Mesenteric fat pad (tissue), 1 donor: ENCODE measurements at regions not wholly inside any gene's neighbourhood (a gene's known extent, or its start where the extent isn't known, plus 50 kb on each side); places are given as distances from the start of the nearest gene placed in this dataset.
"Not testable (repeated sequence)": the region's sequence is repeated elsewhere in the genome, so short reads cannot be mapped to it uniquely, and the experiment has no call there.

ENCODE experiments used
- DNase-seq: peaks from one replicate; pipeline ENCODE4 v3.0.0-alpha.2; 2020; ENCODE audit warnings: low spot score
- donor health status: DM: yes; HTN: yes; CAD: no.

DNA sequence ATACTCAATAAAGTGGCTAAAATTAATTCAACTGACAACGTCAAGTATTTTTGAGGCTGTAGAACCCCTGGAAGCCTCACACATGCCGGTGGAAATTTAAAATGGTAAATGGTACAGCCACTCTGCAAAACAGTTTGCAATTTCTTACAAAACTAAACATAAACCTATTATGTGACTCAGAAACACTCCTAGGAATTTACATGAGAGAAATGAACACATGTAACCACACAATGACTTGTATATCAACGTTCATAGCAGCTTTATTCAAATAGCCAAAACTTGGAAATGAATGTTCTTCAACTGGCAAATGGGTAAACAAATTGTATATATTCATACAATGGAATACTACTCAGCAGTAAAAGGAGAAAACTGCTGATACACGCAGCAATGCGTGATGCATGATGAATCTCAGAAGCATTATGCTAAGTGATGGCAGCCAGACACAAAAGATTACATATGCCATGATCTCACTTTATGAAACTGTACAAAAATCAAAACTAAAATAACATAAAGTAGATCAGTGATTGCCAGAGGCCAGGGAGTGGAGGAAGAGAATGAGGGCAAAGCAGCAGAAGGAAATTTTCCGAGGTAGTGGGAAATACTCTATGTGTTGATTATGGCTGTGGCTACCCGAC is 112.5 kb downstream of the FAM50B start:
- no peak for DNase-seq

DNA sequence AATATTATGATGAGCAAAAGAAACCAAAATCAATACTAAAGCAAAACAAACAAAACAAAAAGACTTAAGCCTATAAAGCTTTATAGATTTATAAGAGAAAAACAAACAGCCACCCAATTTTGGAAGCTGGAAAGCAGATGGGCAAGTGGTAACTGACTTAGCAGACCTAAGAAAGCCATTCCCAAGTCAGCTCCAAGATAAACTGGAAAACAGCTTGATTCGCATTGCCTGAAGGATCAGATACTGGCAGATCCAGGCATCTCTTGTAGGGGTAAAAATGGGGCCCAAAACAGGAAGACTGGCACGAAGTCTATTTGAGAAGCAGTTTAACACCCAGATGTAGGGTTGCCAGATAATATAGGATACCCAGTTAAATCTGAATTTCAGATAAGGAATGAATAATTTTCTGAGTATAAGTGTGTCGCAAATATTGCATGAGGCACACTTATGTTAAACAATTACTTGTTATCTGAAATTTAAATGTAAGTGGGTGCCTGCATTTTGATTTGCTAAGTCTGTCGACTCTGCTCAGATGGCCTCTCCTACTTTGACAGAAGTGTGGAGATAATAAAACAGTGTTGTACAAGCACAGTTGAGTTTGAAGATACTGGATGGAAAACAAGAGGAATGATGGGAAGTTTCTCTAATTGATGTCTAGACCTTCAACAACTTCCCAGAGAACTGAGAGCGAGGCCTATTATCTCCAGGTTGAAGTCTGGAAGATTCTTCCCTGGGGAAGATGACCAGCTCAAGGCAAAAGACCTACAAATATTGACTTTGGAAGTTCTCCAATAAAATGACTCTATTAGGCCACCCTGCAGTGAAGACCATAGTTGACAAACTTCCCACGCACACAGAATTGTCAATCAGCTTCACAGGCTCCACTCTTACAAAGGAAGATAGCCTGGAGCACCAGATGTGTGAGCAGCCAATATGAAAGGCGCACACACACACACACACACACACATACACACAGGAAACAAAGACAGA is 113.4 kb downstream of the FAM50B start:
- DNase-seq = no peak

DNA sequence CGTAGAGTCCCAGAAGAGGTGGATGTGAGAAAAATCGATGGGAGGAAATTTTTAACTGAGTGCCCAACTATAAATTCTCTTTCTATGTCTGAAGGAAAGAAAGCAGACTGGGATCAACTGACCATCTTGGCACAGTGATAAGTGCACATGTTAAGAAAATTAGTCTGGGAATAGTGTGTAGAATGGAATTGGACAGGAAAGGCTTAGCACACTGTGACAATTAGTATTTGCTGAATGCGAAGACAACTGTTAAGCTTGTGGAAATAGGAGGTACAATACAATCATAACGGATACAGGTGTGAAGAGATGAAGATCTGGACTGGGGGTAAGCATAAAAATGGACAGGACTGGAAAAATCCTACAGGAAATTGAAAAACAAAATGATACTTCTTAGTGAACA is 114.3 kb downstream of the FAM50B start:
- no peak for DNase-seq

DNA sequence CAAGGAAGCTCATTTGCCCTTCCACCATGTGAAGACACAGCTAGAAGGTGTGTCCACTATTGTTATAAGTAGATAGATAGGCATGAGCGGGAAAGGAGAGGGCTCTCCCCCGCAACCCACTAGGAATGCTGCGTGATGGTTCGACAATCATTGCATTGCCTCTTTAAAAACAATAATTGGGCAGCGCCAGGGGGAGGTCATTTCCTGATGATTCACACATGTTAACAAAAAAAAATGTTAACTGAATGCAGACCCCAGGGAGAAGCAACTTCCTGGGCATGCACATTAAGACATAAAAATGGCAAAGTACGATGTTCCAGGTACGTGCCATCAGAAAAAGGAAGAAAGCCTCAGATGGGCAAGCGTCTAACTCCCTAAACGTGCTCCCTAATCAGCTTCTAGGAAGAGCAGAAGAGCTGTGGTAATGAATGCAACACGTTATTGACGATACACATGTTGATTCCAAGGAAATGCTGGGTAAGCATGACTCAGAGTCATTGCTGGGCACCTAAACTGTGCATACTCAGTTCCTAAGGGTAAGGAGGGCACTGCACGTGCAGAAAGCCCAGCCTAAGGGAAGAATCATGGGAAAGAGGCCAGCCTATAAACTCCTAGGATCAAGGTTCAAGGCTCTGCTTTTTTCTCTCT is 113.7 kb downstream of the FAM217A start:
- DNase-seq = no peak

DNA sequence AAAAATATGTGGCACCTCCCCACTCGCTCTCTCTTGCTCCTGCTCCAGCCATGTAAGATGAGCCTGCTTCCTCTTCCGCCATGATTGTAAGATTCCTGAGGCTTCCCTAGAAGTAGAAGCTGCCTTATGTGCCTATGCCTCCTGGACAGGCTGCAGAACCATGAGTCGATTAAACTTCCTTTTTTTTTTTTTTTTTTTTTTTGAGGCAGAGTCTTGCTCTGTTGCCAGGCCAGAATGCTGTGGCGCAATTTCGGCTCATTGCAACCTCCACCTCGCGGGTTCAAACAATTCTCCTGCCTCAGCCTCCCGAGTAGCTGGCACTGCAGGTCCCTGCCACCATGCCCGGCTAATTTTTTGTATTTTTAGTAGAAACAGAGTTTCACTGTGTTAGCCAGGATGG is 112.5 kb downstream of the FAM217A start:
- no peak for DNase-seq

DNA sequence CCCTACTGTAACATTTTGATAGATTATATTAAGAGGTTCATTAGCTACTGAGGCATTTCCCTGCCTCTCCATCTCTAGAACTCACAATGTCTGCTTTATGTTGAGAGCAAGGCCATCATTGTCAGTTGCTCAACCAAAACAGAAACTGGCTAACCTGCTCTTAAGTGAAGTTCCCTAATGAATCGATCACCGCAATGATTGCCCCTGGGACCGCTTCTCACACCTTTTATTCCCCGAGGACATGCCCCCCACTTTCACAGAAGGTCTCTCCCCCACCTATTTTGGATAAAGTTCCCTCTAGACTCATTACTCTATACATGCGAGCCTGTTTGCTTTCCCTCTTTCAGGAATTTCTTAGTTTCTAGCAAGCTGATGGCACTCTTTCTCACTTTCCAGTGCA is 108.8 kb downstream of the FAM217A start:
- no peak for DNase-seq

DNA sequence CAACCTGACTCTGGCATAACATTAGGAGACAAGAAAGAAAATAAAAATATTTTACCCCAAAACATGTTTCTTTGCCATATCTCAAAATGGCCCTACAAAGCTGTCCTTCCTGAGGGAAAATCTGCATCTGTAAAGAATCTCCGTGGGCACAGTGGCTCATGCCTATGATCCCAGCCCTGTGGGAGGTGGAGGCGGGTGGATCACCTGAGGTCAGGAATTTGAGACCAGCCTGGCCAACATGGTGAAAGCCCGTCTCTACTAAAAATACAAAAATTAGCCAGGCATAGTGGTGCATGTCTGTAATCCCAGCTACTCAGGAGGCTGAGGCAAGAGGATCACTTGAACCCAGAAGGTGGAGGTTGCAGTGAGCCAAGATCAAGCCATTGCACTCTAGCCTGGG is 105.8 kb downstream of the FAM217A start:
- not testable (repeated sequence) for DNase-seq

DNA sequence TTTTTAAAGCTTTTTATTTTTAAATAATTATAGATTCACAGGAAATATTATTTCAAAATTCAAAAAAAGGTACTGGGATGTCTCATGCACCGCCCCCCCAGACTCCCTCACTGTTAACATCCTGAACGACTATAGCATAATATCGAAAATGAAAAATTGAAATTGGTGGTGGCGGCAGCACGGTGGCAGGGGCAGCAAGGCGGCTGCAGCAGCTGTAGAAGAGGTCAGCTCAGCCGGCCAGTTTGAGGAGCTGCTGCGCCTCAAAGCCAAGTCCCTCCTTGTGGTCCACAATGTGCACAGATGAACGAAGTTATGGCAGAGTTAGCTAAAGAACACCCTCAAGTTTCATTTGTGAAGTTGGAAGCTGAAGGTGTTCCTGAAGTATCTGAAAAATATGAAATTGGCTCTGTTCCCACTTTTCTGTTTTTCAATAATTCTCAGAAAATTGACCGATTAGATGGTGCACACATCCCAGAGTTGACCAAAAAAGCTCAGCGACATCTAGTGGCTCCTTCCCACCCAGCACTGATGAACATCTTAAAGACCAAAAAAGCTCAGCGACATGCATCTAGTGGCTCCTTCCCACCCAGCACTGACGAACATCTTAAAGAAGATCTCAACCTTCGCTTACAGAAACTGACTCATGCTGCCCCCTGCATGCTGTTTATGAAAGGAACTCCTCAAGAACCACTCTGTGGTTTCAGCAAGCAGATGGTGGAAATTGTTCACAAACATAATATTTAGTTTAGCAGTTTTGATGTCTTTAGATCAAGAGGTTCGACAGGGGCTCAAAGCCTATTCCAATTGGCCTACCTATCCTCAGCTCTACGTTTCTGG is 100.8 kb downstream of the FAM217A start:
- DNase-seq = no peak

DNA sequence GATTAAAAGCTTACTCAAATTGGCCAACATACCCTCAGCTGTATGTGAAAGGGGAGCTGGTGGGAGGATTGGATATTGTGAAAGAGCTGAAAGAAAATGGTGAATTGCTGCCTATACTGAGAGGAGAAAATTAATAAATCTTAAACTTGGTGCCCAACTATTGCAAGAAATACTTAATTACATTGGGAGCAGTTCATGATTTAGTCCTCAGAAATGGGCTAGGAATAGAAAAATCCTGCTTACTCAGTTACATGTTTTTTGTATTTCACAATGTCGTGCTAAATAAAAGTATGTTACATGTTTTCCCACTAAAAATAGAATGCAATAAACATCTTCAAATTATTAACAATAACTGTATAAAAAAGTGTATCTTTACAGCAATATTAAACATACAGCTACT is 100.0 kb downstream of the FAM217A start:
- DNase-seq = not testable (repeated sequence)

DNA sequence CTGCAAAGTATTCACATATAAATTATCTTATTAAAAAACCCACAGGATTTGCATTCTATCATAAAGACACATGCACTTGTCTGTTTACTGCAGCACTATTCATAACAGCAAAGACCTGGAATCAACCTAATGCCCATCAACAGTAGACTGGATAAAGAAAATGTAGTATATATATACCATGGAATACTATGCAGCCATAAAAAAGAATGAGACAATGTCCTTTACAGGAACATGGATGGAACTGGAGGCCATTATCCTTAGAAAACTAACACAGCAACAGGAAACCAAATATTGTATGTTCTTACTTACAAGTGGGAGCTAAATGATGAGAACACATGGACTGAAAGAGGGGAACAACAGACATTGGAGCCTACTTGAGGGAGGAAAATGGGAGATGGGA is 97.0 kb downstream of the FAM217A start:
- DNase-seq = no peak

DNA sequence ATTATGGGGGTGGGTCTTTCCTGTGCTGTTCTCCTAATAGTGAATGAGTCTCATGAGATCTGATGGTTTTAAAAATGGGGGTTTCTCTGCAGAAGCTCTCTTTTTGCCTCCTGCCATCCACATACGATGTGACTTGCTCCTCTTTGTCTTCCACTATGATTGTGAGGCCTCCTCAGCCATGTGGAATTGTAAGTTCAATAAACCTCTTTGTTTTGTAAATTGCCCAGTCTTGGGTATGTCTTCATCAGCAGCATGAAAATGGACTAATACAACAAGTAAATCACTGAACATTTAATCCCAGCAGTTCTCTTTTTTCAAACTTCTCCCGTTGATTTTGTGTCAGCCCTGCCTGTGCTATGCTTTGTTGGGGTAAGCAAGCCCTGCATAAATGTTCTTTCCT is 95.2 kb downstream of the FAM217A start:
- no peak for DNase-seq

DNA sequence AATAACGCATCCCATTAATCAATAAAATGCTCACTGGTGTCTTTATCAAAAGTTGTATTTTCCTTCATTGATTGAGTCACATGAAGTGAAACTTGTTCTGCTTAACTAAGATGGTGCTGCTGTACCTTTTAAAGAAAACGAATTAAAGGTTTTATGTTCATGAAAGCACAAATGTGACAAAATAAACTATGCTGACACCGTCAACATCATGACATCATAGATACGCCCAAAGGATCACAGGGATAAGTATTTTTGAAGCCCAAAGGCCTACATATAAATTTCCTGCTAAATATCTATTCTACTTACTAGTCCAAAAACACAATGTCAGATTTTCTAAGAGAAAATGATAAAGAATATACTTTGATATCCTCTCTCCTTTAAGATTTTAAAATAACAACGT is 94.4 kb downstream of the FAM217A start:
- no peak for DNase-seq

DNA sequence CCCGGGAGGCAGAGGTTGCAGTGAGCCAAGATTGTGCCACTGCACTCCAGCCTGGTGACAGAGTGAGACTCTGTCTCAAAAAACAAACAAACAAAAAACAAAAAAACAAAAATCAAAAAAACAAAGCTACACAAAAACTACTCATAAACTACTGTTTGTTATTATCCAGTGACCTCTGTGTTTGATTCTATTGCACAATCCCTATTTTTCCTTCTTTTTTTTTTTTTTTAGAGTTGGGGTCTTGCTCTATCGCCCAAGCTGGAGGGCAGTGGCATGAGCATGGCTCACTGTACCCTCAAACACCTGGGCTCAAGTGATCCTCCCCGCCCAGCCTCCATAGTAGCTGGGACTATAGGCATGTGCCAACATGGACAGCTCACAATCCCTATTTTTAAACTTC is 92.7 kb downstream of the FAM217A start:
- no peak for DNase-seq

DNA sequence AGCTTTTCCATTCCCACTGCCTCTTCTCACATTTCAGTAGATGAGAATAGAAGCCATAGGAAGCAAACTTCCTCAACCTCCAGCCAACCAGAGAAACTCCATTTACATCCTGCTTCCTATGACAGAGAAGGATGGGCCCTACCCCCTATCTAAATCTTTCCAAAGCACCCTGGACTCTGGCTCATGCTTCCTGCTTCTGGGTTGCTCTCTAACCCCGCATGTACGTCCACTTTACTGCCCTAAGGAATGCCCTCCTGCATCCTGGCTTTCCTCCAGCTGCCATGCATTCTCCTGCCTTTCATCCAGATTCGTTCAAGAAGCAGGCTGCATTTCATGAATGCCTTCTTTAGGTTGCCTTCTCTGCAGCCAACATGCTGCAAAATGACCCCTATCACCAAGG is 91.9 kb downstream of the FAM217A start:
- DNase-seq = no peak

DNA sequence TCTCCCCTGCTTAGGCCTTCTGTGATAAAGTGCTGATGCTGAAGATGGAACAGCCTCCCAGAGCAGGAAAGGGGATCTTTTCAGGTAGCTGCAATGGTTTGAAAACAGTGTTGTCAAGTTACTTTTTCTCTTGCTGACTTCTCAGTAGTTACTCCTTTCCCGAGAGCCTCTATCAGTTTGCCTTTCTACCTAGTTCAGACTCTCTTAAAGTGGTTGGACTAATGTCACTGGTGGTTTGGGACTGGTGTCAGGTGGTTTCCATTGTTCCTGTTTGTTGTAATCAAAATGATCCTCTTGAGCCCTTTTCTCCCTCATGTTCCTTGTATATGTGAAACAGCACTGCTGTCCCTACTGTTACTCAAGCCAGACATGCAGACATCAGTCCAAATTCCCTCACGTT is 91.4 kb downstream of the FAM217A start:
- no peak for DNase-seq

DNA sequence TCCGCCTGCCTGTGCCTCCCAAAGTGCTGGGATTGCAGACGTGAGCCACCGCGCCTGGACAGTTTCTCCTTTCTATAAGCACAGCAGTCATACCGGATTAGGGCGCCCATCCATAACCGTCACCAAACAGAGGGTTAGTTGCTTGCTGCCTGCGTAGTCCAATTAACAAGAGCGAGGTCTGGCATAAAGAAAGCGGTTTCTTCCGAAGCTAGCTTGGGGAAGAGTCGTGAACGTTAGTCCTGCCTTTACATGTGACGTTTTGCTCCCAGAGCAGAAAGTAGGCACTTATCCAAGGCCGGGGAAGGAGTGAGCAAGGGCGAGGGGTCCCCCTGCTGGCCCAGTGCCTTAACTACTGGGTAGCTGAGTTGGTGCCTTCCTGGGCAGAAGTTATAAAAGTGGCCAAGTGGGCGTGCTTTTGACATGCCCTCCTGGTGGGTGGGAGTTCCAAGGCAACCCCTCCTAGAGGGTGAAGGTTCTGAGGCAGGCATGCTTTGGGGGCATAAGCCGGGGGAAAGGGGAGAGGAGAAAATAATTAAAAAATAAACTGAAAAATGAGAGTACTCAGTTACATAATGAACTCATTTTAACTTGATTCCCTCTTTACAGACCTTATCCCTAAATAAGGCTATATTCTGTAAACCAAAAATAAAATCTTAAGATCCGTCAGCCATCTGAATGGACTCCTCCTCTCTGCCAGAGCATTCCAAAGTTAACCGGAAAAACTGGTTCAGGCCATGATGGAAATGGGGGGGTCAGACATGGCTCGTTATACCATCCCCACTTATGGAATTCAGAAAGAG is 88.0 kb downstream of the FAM217A start:
- peak; percentile 92 for DNase-seq

DNA sequence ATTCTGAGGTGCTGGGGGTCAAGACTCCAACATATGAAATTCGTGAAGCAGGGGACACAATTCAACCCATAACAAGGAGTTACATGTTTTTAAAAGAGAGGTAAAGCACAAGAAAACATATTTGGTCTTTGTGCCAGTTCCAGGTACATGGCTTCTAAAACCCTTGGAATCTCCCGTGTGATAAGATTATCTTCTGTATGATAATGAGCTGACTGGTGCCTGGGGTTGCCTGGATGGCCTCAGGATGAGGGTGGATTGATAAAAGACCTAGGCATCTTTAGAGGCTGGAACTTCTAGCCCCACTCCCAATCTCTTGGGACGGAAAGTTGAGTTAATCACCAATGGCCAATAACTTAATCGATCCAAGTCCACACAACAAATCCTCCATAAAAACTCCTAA is 87.0 kb downstream of the FAM217A start:
- no peak for DNase-seq

DNA sequence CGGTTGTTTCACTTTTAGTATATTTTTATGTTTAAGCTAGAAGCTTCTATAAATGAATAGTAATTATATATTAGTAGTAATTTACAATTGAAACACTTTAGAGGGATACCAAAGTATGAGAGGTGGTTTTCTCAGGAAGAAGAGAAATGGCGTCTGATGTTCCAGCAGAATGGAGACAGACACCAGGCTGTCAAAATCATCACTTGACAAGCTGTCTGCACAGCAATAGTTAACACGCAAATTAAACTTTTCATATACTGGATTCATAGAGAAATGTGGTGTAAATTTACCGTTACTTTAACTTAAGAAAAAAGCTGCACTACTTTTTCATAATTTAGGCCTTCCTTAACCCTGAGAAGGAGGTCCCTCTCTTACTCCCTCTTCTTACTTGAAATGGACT is 82.6 kb downstream of the FAM217A start:
- no peak for DNase-seq

DNA sequence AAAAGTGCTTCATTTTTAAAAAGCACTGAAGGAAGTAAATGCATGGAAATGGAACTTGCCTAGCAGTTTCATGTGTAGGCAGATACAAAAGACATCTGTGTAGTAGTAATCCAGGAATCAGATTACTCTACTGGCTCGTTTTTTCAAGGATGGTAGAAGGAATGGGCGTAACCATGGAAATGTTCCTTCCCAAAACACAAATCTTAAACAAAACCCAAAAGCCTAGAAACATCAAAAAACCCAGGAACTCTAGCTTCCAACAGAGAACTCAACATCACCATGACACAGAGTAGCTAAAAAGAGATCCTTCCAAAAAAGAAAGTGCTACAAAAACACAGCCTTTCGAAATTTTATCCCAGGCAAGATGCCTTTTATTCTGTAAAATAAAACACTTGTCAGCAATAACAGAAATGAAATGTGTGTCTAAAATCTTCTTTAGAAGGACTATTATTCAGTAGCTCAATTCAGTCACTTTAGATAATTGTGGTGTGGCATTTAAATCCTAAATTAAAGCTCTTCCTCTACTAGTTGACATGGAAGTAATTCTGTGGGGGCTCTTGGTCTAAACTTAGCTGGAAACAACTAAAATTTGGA is 81.7 kb downstream of the FAM217A start:
- no peak for DNase-seq
